Uterus (tissue), 2 donors: ENCODE measurements at regions not wholly inside any gene's neighbourhood (a gene's known extent, or its start where the extent isn't known, plus 50 kb on each side); places are given as distances from the start of the nearest gene placed in this dataset.

Source experiments
- POLR2A ChIP-seq, 2 donors: fragments of 450-650 bp; IDR thresholded peaks; one replicate each; pipeline ENCODE4 v1.6.1; 2016; ENCODE audit warnings: antibody characterized with exemption in 2 of 2, mild to moderate bottlenecking in 1 of 2, moderate library complexity in 1 of 2
- TF ChIP-seq, protein P1 (sequence below), 4 experiments: fragments of 200-600 bp in 2 of 4; fragments of 450-650 bp in 2 of 4; sonication (generic) in 2 of 4; IDR thresholded peaks; one replicate each; pipeline ENCODE4 v1.5.1; 2016 to 2019; ENCODE audit warnings: antibody characterized with exemption in 4 of 4, mild to moderate bottlenecking in 2 of 4, moderate library complexity in 1 of 4

DNA sequence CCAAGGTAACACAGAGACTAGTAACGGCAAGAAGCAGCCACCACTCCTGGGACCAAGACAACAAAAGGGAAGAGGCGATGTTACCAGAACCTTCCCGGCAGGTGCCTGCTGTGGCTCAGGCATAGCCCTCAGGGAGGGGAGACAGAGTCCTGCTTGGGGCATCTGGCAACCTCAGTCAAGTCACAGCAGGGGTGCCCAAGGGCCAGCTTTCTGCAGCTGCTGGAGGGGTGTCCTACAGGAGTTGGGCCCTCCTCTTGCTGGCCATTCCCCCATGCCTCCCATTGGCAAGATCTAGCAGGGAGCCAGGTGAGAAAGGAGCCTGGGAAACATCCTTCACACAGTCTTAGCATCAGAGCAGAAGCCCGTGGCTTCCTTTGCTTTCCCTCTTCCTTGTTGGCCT, 197.3 kb upstream of the IL12A start:
- TF ChIP-seq, protein P1, sequence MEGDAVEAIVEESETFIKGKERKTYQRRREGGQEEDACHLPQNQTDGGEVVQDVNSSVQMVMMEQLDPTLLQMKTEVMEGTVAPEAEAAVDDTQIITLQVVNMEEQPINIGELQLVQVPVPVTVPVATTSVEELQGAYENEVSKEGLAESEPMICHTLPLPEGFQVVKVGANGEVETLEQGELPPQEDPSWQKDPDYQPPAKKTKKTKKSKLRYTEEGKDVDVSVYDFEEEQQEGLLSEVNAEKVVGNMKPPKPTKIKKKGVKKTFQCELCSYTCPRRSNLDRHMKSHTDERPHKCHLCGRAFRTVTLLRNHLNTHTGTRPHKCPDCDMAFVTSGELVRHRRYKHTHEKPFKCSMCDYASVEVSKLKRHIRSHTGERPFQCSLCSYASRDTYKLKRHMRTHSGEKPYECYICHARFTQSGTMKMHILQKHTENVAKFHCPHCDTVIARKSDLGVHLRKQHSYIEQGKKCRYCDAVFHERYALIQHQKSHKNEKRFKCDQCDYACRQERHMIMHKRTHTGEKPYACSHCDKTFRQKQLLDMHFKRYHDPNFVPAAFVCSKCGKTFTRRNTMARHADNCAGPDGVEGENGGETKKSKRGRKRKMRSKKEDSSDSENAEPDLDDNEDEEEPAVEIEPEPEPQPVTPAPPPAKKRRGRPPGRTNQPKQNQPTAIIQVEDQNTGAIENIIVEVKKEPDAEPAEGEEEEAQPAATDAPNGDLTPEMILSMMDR (IDR thresholded peaks at IDR 0.05) = no peak
- no peak for TF ChIP-seq POLR2A (IDR thresholded peaks at IDR 0.05)
